HUES64 (cell line): ENCODE measurements at regions not wholly inside any gene's neighbourhood (a gene's known extent, or its start where the extent isn't known, plus 50 kb on each side); places are given as distances from the start of the nearest gene placed in this dataset.

ENCODE experiments used
- H3K27ac ChIP-seq: 2 replicates; pipeline ENCODE4 v1.7.0; 2013; ENCODE audit warnings: low read depth, low read length, inconsistent platforms
- H3K27me3 ChIP-seq: 2 replicates; pipeline ENCODE4 v1.6.1; 2013; ENCODE audit warnings: mild to moderate bottlenecking, low read length; ENCODE audit not compliant: insufficient read depth
- H3K36me3 ChIP-seq: 2 replicates; pipeline ENCODE4 v1.6.1; 2013; ENCODE audit warnings: mild to moderate bottlenecking, low read length; ENCODE audit not compliant: insufficient read depth
- H3K4me1 ChIP-seq: 2 replicates; pipeline ENCODE4 v1.6.1; 2013; ENCODE audit warnings: mild to moderate bottlenecking, low read length, moderate library complexity; ENCODE audit not compliant: insufficient read depth
- H3K4me3 ChIP-seq: 2 replicates; pipeline ENCODE4 v1.5.1; 2013; ENCODE audit warnings: mild to moderate bottlenecking, low read length, moderate library complexity
- H3K9ac ChIP-seq: 2 replicates; pipeline ENCODE4 v1.6.1; 2013; ENCODE audit warnings: mild to moderate bottlenecking, low read depth, low read length
- H3K9me3 ChIP-seq: 2 replicates; pipeline ENCODE4 v1.6.1; 2013; ENCODE audit warnings: low read depth, low read length; ENCODE audit not compliant: insufficient read depth
- WGBS: fragments of 150-250, 120-280 bp; methylation state at CpG from one replicate; pipeline ENCODE4 v1.1.7; 2013; ENCODE audit warnings: missing lambda C conversion rate; 5-methylcytosine and 5-hydroxymethylcytosine counted together

- H3K4me1 ChIP-seq: peaks cover 32% of the 10 kb centered on the region
- H3K9me3 ChIP-seq: no peaks in the 10 kb centered on the region
- 100% methylated on average over 4 of the region's 5 CpGs for WGBS
These were observed 631.9 kb upstream of the MMS22L start for GRCh38 chr6:97914912-97915311.

GRCh38 chr6:97915537-97915936, 632.5 kb upstream of the MMS22L start:
- H3K4me1 ChIP-seq: peaks cover 32% of the 10 kb centered on the region
- WGBS: 95% methylated on average over 2 of the region's 2 CpGs
- no peak overlapping the region for H3K4me3 ChIP-seq
- no peak overlapping the region for H3K27ac ChIP-seq
- H3K9ac ChIP-seq: no peak overlapping the region
- no peaks in the 10 kb centered on the region for H3K36me3 ChIP-seq
- no peaks in the 10 kb centered on the region for H3K27me3 ChIP-seq
- H3K9me3 ChIP-seq: no peaks in the 10 kb centered on the region

More at GRCh38 chr6:97914912-97915311, 631.9 kb upstream of the MMS22L start:
- no peaks in the 10 kb centered on the region for H3K36me3 ChIP-seq
- H3K4me3 ChIP-seq: no peak overlapping the region
- H3K27ac ChIP-seq: no peak overlapping the region
- no peaks in the 10 kb centered on the region for H3K27me3 ChIP-seq
- H3K9ac ChIP-seq: no peak overlapping the region

GRCh38 chr6:97917369-97917768, 634.4 kb upstream of the MMS22L start:
- H3K4me1 ChIP-seq: peaks cover 32% of the 10 kb centered on the region
- H3K9me3 ChIP-seq: no peaks in the 10 kb centered on the region
- no peaks in the 10 kb centered on the region for H3K27me3 ChIP-seq
- H3K4me3 ChIP-seq: no peak overlapping the region
- 91% methylated on average over 1 of the region's 1 CpG for WGBS
- H3K9ac ChIP-seq: no peak overlapping the region
- no peak overlapping the region for H3K27ac ChIP-seq
- no peaks in the 10 kb centered on the region for H3K36me3 ChIP-seq

DNA sequence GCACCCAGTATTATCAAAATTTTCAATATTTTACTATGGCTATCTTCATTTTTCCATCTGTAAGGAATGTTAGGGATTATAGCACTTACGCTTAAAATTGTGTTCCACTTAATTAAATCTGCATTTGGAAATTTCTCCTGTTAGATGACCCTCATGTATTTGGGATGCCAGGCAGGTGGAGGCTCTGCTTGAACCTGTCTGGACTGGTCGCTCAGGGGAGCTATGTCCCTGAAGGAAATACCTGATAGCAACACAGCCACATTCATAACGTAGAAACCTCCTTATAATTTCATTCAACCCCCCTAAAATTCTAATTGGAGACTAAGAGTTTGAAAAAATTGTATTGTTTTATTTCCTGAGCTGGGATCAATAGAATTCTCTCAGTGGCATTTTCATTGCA, 636.0 kb upstream of the MMS22L start:
- H3K36me3 ChIP-seq: no peaks in the 10 kb centered on the region
- no peak overlapping the region for H3K9ac ChIP-seq
- 92% methylated on average over 2 of the region's 3 CpGs for WGBS
- H3K4me1 ChIP-seq: peaks cover 32% of the 10 kb centered on the region
- no peaks in the 10 kb centered on the region for H3K9me3 ChIP-seq
- no peak overlapping the region for H3K27ac ChIP-seq
- H3K4me3 ChIP-seq: no peak overlapping the region
- H3K27me3 ChIP-seq: no peaks in the 10 kb centered on the region

DNA sequence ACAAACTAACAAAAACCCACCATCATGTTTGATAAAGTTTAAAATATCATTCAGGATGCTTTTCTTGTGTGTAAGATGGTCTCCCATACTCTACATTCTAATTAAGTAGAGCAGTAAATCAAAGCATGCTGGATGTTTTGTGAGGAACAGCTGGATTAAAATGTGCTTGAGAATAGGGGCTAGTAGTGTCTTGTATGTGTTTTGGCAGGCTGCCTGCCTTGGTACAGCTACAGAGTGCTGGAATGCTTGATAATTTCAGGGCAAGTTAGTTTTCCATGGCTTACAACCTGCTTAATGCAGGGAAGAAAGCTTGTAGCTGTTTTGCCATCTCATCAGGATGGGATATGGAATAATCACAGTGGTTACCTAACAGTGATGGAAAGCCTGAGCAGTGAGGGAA, 636.6 kb upstream of the MMS22L start:
- Histone ChIP-seq H3K27ac (no peak overlapping the region), H3K4me3 (no peak overlapping the region), H3K4me1 (peaks cover 32% of the 10 kb centered on the region), H3K27me3 (no peaks in the 10 kb centered on the region), H3K36me3 (no peaks in the 10 kb centered on the region), H3K9ac (no peak overlapping the region), H3K9me3 (no peaks in the 10 kb centered on the region)

DNA sequence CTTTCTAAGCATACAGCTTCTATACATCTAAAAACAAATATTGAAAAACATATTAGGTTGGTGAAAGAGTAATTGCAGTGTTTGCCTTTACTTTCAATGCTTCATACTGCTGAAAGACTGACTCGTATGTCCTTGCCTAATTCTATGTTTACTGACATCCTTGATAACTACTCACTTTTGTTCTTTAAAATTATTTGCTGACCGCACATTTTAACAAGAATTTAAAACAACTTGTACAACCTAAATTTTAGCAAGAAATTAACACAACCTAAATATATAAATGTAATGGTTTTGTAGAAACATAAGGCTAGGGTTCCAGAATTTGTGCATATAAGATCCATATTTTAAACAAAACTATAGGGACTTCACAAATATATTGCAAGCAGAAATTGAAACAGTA, 640.2 kb upstream of the MMS22L start:
- no peaks in the 10 kb centered on the region for H3K27me3 ChIP-seq
- WGBS: 89% methylated on average over 2 of the region's 2 CpGs
- H3K9me3 ChIP-seq: no peaks in the 10 kb centered on the region
- H3K27ac ChIP-seq: no peak overlapping the region
- H3K4me1 ChIP-seq: peaks cover 9% of the 10 kb centered on the region
- no peak overlapping the region for H3K4me3 ChIP-seq
- no peaks in the 10 kb centered on the region for H3K36me3 ChIP-seq
- no peak overlapping the region for H3K9ac ChIP-seq

DNA sequence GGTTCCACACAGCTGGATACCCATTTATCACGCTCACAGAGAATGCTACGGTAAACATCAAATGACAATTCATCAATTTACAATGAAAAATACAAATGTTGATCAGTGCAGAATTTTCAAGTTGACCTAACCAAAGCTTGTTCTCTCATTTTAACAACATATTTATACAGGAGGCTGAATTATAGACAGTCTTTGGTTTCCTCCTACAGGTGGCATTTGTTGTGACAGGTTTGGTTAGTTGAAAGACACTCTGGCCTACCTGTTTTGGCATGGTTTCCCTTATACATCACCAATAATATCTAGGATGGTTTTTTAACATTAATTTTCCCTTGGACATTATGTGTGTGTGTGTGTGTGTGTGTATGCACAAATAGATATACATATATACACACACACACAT, 642.5 kb upstream of the MMS22L start:
- Histone ChIP-seq H3K9ac (no peak overlapping the region), H3K36me3 (no peaks in the 10 kb centered on the region), H3K4me1 (peaks cover 4% of the 10 kb centered on the region), H3K27me3 (no peaks in the 10 kb centered on the region), H3K4me3 (no peak overlapping the region), H3K9me3 (no peaks in the 10 kb centered on the region), H3K27ac (no peak overlapping the region)
- 85% methylated on average over 2 of the region's 2 CpGs for WGBS

- Histone ChIP-seq H3K36me3 (no peaks in the 10 kb centered on the region), H3K4me3 (no peak overlapping the region), H3K27ac (no peak overlapping the region), H3K9me3 (no peaks in the 10 kb centered on the region), H3K4me1 (no peaks in the 10 kb centered on the region), H3K27me3 (no peaks in the 10 kb centered on the region), H3K9ac (no peak overlapping the region)
- 94% methylated on average over 3 of the region's 3 CpGs for WGBS
These were observed 656.6 kb upstream of the MMS22L start for GRCh38 chr6:97939440-97940168.

DNA sequence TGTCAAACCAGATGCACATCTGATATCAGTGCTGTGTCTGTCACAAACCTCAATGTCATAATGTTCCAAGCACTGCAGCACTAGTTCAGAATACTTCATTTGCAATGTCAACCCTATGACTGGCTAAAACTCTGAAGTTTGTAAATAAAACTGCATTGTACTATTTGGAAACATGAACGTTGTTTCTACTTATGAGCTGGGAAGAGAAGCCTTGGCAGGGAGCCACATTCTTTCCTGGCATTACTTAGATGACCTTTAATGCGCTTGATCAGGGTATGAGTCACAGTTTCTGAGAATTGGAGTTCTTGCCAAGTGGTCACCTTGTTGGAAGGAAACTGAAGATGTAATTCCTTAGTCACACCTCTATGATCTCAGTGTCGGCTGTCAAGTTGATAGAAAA, 664.8 kb upstream of the MMS22L start:
- Histone ChIP-seq H3K4me1 (no peaks in the 10 kb centered on the region; the same call in 1 of the 2 replicates), H3K27ac (no peak overlapping the region), H3K9ac (no peak overlapping the region), H3K4me3 (no peak overlapping the region), H3K9me3 (no peaks in the 10 kb centered on the region), H3K36me3 (no peaks in the 10 kb centered on the region), H3K27me3 (no peaks in the 10 kb centered on the region)
- WGBS: 92% methylated on average over 2 of the region's 3 CpGs

DNA sequence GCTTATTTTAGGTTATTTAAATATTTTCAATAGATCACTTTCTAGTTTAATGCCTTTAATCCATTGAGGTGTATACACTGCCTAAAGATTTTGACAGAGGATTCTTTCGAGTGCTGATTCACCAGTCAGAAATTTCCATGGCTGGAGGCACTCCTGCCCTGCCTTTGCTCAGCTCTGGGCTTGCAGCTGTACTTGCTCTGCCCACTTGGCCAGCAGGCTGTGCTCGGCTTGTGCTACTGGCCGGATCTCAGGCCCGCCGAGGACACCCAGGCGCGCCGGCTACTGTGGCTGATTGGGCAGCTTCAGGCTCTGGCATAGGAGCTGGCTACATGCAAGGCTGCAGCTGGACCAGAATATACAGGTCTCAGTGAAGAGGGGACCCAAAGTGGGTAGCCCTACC, 675.1 kb upstream of the MMS22L start:
- H3K9me3 ChIP-seq: no peaks in the 10 kb centered on the region
- H3K27me3 ChIP-seq: no peaks in the 10 kb centered on the region
- H3K4me1 ChIP-seq: peaks cover 6% of the 10 kb centered on the region; the same call in 1 of the 2 replicates
- no peak overlapping the region for H3K4me3 ChIP-seq
- no peaks in the 10 kb centered on the region for H3K36me3 ChIP-seq
- 77% methylated on average over 8 of the region's 8 CpGs for WGBS
- H3K9ac ChIP-seq: no peak overlapping the region
- no peak overlapping the region for H3K27ac ChIP-seq

DNA sequence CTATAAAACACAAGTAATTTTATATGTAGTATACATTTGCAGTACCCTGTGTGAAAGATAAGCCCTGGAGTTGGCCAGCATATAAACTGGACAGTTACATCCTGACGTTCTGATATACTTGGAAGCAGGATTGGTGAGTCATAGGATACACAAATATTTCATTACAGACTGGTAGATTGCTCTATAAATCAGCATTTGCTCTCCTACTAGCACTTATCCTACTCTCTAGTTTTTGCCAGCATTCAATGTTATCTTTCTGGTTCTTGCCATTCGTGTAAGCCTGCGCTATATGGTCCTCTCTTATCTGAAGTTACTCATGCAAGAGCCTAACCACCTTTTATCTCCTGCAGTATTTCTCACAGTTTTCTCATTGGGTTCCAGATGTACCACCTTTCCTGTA, 680.2 kb upstream of the MMS22L start:
- no peaks in the 10 kb centered on the region for H3K9me3 ChIP-seq
- no peaks in the 10 kb centered on the region for H3K36me3 ChIP-seq
- no peaks in the 10 kb centered on the region for H3K27me3 ChIP-seq
- 97% methylated on average over 3 of the region's 3 CpGs for WGBS
- H3K4me1 ChIP-seq: no peaks in the 10 kb centered on the region
- H3K9ac ChIP-seq: no peak overlapping the region
- H3K4me3 ChIP-seq: no peak overlapping the region
- H3K27ac ChIP-seq: no peak overlapping the region

DNA sequence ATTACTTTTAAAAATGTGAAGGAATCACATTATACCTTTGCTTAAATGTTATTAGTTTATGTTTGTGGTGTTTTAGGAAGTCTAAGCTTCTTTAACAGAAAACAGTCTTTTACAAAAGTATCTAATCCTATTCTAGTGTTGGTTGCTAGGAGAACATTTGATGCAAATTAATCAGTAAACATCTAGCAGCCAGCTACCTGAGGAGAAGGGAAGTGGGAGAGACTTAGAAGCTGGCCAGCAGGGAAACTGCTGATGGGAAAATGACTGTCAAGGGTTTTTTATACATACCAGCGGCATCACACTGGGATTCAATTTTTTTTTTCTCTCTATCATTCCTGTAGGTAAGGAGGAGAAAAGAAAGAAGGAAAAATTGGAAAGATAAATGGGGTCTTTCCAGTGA, 686.0 kb upstream of the MMS22L start:
- no peak overlapping the region for H3K4me3 ChIP-seq
- H3K4me1 ChIP-seq: 0 out of 2 replicates have a peak, but pooled peaks cover 3% of the 10 kb centered on the region
- H3K27ac ChIP-seq: no peak overlapping the region
- no CpG with 5 or more reads among the region's 1 CpG for WGBS
- H3K9ac ChIP-seq: no peak overlapping the region
- no peaks in the 10 kb centered on the region for H3K36me3 ChIP-seq
- H3K27me3 ChIP-seq: no peaks in the 10 kb centered on the region
- H3K9me3 ChIP-seq: no peaks in the 10 kb centered on the region
